ENCODE measurements at regions not wholly inside any gene's neighbourhood (a gene's known extent, or its start where the extent isn't known, plus 50 kb on each side); places are given as distances from the start of the nearest gene placed in this dataset.
"Not testable (repeated sequence)": the region's sequence is repeated elsewhere in the genome, so short reads cannot be mapped to it uniquely, and the experiment has no call there.

GRCh38 chr2:11877764-11878163 is 131.3 kb downstream of the LPIN1 start:
- TF ChIP-seq, protein P1, sequence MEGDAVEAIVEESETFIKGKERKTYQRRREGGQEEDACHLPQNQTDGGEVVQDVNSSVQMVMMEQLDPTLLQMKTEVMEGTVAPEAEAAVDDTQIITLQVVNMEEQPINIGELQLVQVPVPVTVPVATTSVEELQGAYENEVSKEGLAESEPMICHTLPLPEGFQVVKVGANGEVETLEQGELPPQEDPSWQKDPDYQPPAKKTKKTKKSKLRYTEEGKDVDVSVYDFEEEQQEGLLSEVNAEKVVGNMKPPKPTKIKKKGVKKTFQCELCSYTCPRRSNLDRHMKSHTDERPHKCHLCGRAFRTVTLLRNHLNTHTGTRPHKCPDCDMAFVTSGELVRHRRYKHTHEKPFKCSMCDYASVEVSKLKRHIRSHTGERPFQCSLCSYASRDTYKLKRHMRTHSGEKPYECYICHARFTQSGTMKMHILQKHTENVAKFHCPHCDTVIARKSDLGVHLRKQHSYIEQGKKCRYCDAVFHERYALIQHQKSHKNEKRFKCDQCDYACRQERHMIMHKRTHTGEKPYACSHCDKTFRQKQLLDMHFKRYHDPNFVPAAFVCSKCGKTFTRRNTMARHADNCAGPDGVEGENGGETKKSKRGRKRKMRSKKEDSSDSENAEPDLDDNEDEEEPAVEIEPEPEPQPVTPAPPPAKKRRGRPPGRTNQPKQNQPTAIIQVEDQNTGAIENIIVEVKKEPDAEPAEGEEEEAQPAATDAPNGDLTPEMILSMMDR (IDR thresholded peaks at IDR 0.05; ENCODE audit: low read depth, low read length), result no peak
- no peak for DNase-seq (ENCODE audit: low read depth in 1 of 2, low spot score in 1 of 2)
- no peak overlapping the region for H3K27ac ChIP-seq

GRCh38 chr2:11885253-11885652 is 138.8 kb downstream of the LPIN1 start:
- not testable (repeated sequence) for H3K27me3 ChIP-seq; H3K27ac ChIP-seq; H3K4me1 ChIP-seq (ENCODE audit: low read depth); DNase-seq (ENCODE audit: low read depth in 1 of 2, low spot score in 1 of 2); H3K4me3 ChIP-seq; H3K36me3 ChIP-seq; H3K9me3 ChIP-seq (ENCODE audit: low read depth)

More at GRCh38 chr2:11877764-11878163, 131.3 kb downstream of the LPIN1 start:
- H3K27me3 ChIP-seq, result no peaks in the 10 kb centered on the region
- no peak overlapping the region for H3K4me3 ChIP-seq
- H3K9me3 ChIP-seq (ENCODE audit: low read depth), result no peaks in the 10 kb centered on the region
- H3K4me1 ChIP-seq (ENCODE audit: low read depth), result no peaks in the 10 kb centered on the region
- no peaks in the 10 kb centered on the region for H3K36me3 ChIP-seq

- not testable (repeated sequence) for H3K4me3 ChIP-seq; H3K36me3 ChIP-seq; DNase-seq (ENCODE audit: low read depth in 1 of 2, low spot score in 1 of 2); H3K4me1 ChIP-seq (ENCODE audit: low read depth); H3K27ac ChIP-seq; H3K9me3 ChIP-seq (ENCODE audit: low read depth); H3K27me3 ChIP-seq
Measured at GRCh38 chr2:11886899-11887298, 140.5 kb downstream of the LPIN1 start.

GRCh38 chr2:11889101-11889850 is 142.8 kb downstream of the LPIN1 start:
- no peaks in the 10 kb centered on the region for H3K9me3 ChIP-seq (ENCODE audit: low read depth)
- no peak overlapping the region for H3K27ac ChIP-seq
- no peaks in the 10 kb centered on the region for H3K4me1 ChIP-seq (ENCODE audit: low read depth)
- no peak for DNase-seq (ENCODE audit: low read depth in 1 of 2, low spot score in 1 of 2)
- H3K4me3 ChIP-seq, result no peak overlapping the region
- TF ChIP-seq, protein P1 (IDR thresholded peaks at IDR 0.05; ENCODE audit: low read depth, low read length), result no peak
- no peaks in the 10 kb centered on the region for H3K27me3 ChIP-seq
- no peaks in the 10 kb centered on the region for H3K36me3 ChIP-seq

GRCh38 chr2:11889854-11890253 is 143.4 kb downstream of the LPIN1 start:
- Histone ChIP-seq H3K4me3 (no peak overlapping the region), H3K27ac (no peak overlapping the region), H3K9me3 (ENCODE audit: low read depth) (no peaks in the 10 kb centered on the region), H3K36me3 (no peaks in the 10 kb centered on the region), H3K4me1 (ENCODE audit: low read depth) (no peaks in the 10 kb centered on the region), H3K27me3 (no peaks in the 10 kb centered on the region)
- no peak for DNase-seq (ENCODE audit: low read depth in 1 of 2, low spot score in 1 of 2)
- TF ChIP-seq, protein P1 (IDR thresholded peaks at IDR 0.05; ENCODE audit: low read depth, low read length), result no peak

DNA sequence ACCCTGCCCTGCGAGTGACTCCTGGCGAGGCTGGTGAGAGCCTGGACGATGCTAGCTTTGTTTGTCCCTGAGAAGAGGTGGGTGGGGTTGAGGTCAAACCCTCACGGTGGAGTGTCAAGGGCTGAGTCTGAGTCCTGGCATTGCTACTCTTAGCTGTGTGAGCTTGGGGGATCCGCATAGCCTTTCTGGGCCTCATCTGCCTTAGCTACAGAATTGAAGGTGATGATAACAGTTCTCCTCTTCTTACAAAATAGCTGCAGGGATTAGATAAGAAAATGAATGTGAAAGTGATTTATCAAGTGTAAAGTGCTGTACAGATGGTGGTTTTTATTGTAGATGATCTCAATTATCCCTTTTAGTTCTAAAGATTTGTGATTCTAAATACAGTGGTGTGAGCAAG is 144.6 kb downstream of the LPIN1 start:
- no peaks in the 10 kb centered on the region for H3K36me3 ChIP-seq
- H3K27me3 ChIP-seq, result no peaks in the 10 kb centered on the region
- H3K9me3 ChIP-seq (ENCODE audit: low read depth), result no peaks in the 10 kb centered on the region
- no peak for DNase-seq (ENCODE audit: low read depth in 1 of 2, low spot score in 1 of 2)
- no peak overlapping the region for H3K4me3 ChIP-seq
- TF ChIP-seq, protein P1 (IDR thresholded peaks at IDR 0.05; ENCODE audit: low read depth, low read length), result no peak
- H3K4me1 ChIP-seq (ENCODE audit: low read depth), result no peaks in the 10 kb centered on the region
- no peak overlapping the region for H3K27ac ChIP-seq

All from cardiac muscle cell (in vitro differentiated cells and primary cell).